22Rv1 (cell line): ENCODE measurements at regions not wholly inside any gene's neighbourhood (a gene's known extent, or its start where the extent isn't known, plus 50 kb on each side); places are given as distances from the start of the nearest gene placed in this dataset.
A peak's percentile ranks its signal among the peaks of the same experiment; 100 is the strongest.

Experiments
- H3K27ac ChIP-seq: fragments of 450-650 bp; 2 replicates; pipeline ENCODE4 v1.5.1; 2017
- ZFX ChIP-seq: fragments of 450-650 bp; IDR thresholded peaks from 2 replicates; pipeline ENCODE4 v1.6.1; 2017; ENCODE audit warnings: antibody characterized with exemption, borderline replicate concordance
- TF ChIP-seq, protein P1 (sequence below): fragments of 450-650 bp; IDR thresholded peaks from 2 replicates; pipeline ENCODE4 v1.5.1; 2017; ENCODE audit warnings: mild to moderate bottlenecking

DNA sequence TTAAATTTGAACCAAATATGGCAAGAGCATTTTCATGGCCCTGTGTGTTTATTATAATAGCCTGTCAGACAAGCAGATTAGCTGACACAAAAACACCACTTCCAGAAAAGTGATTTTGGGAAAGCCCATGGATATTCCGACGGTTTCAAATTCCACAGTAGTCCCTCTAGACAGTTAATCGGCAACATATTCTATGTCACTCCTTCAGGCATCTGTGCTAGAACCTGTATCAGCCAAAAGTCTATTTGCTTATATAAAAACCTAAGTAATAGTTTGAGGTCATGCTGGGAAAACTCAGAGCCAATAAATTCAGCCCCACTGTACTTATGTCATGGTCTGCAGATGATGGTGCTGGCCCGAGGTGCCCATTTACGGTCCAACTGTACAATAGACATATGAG is 110.2 kb upstream of the ARHGEF26 start:
- no peak for TF ChIP-seq ZFX
- TF ChIP-seq, protein P1, sequence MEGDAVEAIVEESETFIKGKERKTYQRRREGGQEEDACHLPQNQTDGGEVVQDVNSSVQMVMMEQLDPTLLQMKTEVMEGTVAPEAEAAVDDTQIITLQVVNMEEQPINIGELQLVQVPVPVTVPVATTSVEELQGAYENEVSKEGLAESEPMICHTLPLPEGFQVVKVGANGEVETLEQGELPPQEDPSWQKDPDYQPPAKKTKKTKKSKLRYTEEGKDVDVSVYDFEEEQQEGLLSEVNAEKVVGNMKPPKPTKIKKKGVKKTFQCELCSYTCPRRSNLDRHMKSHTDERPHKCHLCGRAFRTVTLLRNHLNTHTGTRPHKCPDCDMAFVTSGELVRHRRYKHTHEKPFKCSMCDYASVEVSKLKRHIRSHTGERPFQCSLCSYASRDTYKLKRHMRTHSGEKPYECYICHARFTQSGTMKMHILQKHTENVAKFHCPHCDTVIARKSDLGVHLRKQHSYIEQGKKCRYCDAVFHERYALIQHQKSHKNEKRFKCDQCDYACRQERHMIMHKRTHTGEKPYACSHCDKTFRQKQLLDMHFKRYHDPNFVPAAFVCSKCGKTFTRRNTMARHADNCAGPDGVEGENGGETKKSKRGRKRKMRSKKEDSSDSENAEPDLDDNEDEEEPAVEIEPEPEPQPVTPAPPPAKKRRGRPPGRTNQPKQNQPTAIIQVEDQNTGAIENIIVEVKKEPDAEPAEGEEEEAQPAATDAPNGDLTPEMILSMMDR: no peak

DNA sequence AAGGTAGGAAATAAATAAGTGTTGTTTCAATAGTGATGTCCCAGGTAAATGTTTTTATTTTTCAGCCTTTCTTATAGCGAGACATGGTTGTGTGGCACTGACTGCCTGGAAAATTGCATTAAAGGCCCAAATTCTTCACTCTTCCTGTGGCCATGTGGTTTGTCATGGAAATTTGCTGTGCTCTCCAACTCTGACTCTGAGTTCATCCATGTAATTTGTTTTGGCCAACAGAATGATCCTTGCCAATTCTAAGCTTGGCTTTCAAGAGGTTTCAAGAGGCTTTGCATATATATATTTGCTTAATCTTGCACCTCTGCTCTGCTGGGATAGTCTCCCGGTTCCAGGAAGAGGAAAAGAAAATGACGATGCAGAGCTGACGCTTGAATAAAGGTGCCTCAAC is 107.5 kb upstream of the ARHGEF26 start:
- TF ChIP-seq, protein P1: no peak
- no peak for TF ChIP-seq ZFX

More for the DNA sequence above, 110.2 kb upstream of the ARHGEF26 start:
- H3K27ac ChIP-seq: no peak overlapping the region

GRCh38 chr3:154015307-154015706 is 105.9 kb upstream of the ARHGEF26 start:
- TF ChIP-seq, protein P1: no peak
- no peak for TF ChIP-seq ZFX
- H3K27ac ChIP-seq: no peak overlapping the region

More for the DNA sequence above, 107.5 kb upstream of the ARHGEF26 start:
- no peak overlapping the region for H3K27ac ChIP-seq

- TF ChIP-seq, protein P1: peak; percentile 80
- TF ChIP-seq ZFX: no peak
- H3K27ac ChIP-seq: no peak overlapping the region
These were observed 103.0 kb upstream of the ARHGEF26 start for GRCh38 chr3:154018100-154018696.

GRCh38 chr3:154022606-154023005 is 98.6 kb upstream of the ARHGEF26 start:
- TF ChIP-seq ZFX: no peak
- TF ChIP-seq, protein P1: no peak
- H3K27ac ChIP-seq: peak overlapping the region; percentile 80

- H3K27ac ChIP-seq: peak overlapping the region; percentile 80
- TF ChIP-seq ZFX: no peak
- TF ChIP-seq, protein P1: no peak
These were observed 98.0 kb upstream of the ARHGEF26 start for GRCh38 chr3:154023148-154023547.

DNA sequence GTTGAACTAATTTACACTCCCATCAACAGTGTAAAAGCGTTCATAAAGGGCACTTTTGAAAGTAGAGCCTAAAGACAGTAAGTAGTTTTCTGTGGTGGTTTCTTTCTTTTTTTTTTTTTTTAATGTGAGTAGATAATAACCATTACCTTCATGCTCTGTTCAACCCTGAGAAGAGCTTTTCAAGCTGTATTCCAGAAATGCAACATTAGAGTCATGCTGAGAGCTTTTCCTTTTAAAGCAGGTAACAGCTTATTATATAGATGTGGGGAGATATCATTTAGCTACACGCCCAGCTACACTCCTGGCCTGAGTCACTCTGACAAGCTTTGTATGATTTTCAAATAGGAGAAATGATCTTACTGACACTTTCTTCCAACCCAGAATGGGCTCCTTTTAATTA is 96.2 kb upstream of the ARHGEF26 start:
- TF ChIP-seq ZFX: no peak
- TF ChIP-seq, protein P1: no peak

More for the DNA sequence above, 96.2 kb upstream of the ARHGEF26 start:
- no peak overlapping the region for H3K27ac ChIP-seq
